ENCODE measurements at regions not wholly inside any gene's neighbourhood (a gene's known extent, or its start where the extent isn't known, plus 50 kb on each side); places are given as distances from the start of the nearest gene placed in this dataset.
"Not testable (repeated sequence)": the region's sequence is repeated elsewhere in the genome, so short reads cannot be mapped to it uniquely, and the experiment has no call there.

DNA sequence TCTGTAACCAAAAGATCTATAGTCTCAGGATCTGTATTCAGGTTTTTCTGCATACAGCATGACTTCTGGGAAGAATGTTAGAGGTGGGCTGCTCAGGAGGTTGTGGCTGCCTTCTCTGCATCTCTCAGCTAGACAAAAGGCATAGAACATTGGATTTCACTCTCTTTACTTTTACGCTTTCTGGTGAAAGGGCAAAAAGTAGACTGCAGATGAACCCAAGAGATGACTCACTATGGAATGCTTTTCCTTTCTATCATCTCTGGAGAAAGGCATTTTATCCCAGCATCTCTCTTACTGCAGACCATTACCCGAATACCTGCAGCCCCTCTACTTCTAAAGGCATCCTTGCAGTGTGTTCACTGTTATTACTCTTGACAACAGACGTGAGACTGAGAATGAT is 222.2 kb downstream of the WNT5A start:
- Histone ChIP-seq H3K36me3 (replicated peaks in 1 of 2; ENCODE audit: insufficient read depth in 1 of 2, low read depth in 2 of 2) (no peaks in the 10 kb centered on the region), H3K9me3 (no peaks in the 10 kb centered on the region), H3K27me3 (no peaks in the 10 kb centered on the region), H3K4me1 (no peaks in the 10 kb centered on the region), H3K27ac (no peak overlapping the region), H3K4me3 (no peak overlapping the region)
- WGBS, 2 donors = 77 to 84% methylated on average over 3 of the region's 3 CpGs
- intact Hi-C loops (cut with DNase I) = no loop called here
- ATAC-seq = no peak
- no peak for DNase-seq
- TF ChIP-seq CTCF (IDR thresholded peaks at IDR 0.05) (no peak), POLR2A (IDR thresholded peaks at IDR 0.05) (no peak)

GRCh38 chr3:55252921-55253320 is 234.2 kb downstream of the WNT5A start:
- Histone ChIP-seq H3K9me3 (no peaks in the 10 kb centered on the region), H3K27ac (no peak overlapping the region), H3K4me3 (no peak overlapping the region), H3K4me1 (no peaks in the 10 kb centered on the region), H3K27me3 (no peaks in the 10 kb centered on the region), H3K36me3 (replicated peaks in 1 of 2; ENCODE audit: insufficient read depth in 1 of 2, low read depth in 2 of 2) (no peaks in the 10 kb centered on the region)
- TF ChIP-seq POLR2A (IDR thresholded peaks at IDR 0.05) (no peak), CTCF (IDR thresholded peaks at IDR 0.05) (no peak)
- ATAC-seq = no peak
- no peak for DNase-seq
- intact Hi-C loops (cut with DNase I) = no loop called here

GRCh38 chr3:55249156-55249555 is 237.9 kb downstream of the WNT5A start:
- H3K9me3 ChIP-seq; H3K27me3 ChIP-seq; H3K36me3 ChIP-seq (replicated peaks in 1 of 2; ENCODE audit: insufficient read depth in 1 of 2, low read depth in 2 of 2); DNase-seq; H3K27ac ChIP-seq; intact Hi-C loops (cut with DNase I); ATAC-seq; H3K4me3 ChIP-seq: not testable (repeated sequence)
- peaks cover 24% of the 10 kb centered on the region for H3K4me1 ChIP-seq
- WGBS, 2 donors = 85 to 90% methylated on average over 6 of the region's 6 CpGs

GRCh38 chr3:55247666-55248065 is 239.4 kb downstream of the WNT5A start:
- Histone ChIP-seq H3K4me1 (peaks cover 30% of the 10 kb centered on the region), H3K4me3 (no peak overlapping the region), H3K27me3 (no peaks in the 10 kb centered on the region), H3K36me3 (replicated peaks in 1 of 2; ENCODE audit: insufficient read depth in 1 of 2, low read depth in 2 of 2) (no peaks in the 10 kb centered on the region), H3K9me3 (no peaks in the 10 kb centered on the region), H3K27ac (no peak overlapping the region)
- intact Hi-C loops (cut with DNase I) = no loop called here
- no peak for ATAC-seq
- no peak for DNase-seq
- no peak for TF ChIP-seq POLR2A (IDR thresholded peaks at IDR 0.05)
- no peak for TF ChIP-seq CTCF (IDR thresholded peaks at IDR 0.05)
- WGBS, 2 donors = 56 to 63% methylated on average over 3 of the region's 3 CpGs

DNA sequence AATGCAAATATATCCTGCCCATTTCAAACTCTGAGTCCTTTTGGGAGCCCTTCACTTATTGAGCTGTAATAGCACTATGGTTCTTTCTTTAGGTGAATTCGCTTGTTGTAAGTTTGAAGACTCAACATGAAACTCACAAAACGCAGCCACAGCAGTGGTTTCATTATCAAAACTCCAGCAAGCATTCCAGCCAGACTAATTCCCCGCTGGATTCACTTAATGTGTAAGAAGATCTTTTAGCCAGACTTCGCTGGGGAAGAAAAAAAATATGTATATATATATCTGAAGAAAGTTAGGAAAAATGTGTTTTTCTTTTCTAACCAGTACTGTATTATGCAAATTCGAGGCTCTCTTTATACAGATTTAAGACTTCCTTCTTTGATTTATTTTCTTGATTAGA is 241.1 kb downstream of the WNT5A start:
- DNase-seq (no peak), ATAC-seq (no peak)
- H3K9me3 ChIP-seq = no peaks in the 10 kb centered on the region
- no peak overlapping the region for H3K4me3 ChIP-seq
- no peaks in the 10 kb centered on the region for H3K27me3 ChIP-seq
- intact Hi-C loops (cut with DNase I) = no loop called here
- peak overlapping the region in 1 of 4 donors; percentile 16 for H3K27ac ChIP-seq
- TF ChIP-seq POLR2A (IDR thresholded peaks at IDR 0.05) = no peak
- TF ChIP-seq CTCF (IDR thresholded peaks at IDR 0.05) = no peak
- H3K36me3 ChIP-seq (replicated peaks in 1 of 2; ENCODE audit: insufficient read depth in 1 of 2, low read depth in 2 of 2) = no peaks in the 10 kb centered on the region
- WGBS, 2 donors = 38 to 45% methylated on average over 5 of the region's 5 CpGs
- H3K4me1 ChIP-seq = peaks cover 30% of the 10 kb centered on the region

Measured in body of pancreas (tissue), 4 donors.